ENCODE measurements at regions not wholly inside any gene's neighbourhood (a gene's known extent, or its start where the extent isn't known, plus 50 kb on each side); places are given as distances from the start of the nearest gene placed in this dataset.

DNA sequence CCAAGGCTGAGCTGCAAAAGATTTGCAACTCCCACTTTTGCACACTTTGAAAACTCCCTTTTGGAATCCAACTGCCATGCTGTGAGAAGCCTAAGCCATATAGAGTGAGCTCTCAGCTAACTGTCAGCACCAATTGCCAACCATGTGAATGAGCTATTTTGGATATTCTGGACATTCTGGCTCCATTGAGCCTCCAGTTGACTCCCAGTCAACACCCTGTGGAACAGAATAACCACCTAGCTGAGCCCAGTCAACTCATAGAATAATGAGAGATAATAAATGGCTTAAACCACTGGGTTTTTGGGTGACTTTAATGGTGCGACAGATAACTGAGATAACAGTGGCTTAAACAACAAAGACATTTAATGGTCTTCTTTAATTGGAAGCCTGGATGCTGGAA lies 210.1 kb downstream of the SUDS3 start:
- no peak for TF ChIP-seq EZH2 (IDR thresholded peaks at IDR 0.05; ENCODE audit: borderline replicate concordance, insufficient read depth, low read length, poor library complexity, severe bottlenecking)
- TF ChIP-seq, protein P1, sequence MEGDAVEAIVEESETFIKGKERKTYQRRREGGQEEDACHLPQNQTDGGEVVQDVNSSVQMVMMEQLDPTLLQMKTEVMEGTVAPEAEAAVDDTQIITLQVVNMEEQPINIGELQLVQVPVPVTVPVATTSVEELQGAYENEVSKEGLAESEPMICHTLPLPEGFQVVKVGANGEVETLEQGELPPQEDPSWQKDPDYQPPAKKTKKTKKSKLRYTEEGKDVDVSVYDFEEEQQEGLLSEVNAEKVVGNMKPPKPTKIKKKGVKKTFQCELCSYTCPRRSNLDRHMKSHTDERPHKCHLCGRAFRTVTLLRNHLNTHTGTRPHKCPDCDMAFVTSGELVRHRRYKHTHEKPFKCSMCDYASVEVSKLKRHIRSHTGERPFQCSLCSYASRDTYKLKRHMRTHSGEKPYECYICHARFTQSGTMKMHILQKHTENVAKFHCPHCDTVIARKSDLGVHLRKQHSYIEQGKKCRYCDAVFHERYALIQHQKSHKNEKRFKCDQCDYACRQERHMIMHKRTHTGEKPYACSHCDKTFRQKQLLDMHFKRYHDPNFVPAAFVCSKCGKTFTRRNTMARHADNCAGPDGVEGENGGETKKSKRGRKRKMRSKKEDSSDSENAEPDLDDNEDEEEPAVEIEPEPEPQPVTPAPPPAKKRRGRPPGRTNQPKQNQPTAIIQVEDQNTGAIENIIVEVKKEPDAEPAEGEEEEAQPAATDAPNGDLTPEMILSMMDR (IDR thresholded peaks at IDR 0.05; ENCODE audit: poor library complexity, severe bottlenecking): no peak
- no peak for TF ChIP-seq POLR2AphosphoS5 (IDR thresholded peaks at IDR 0.05)
- TF ChIP-seq, protein P2, sequence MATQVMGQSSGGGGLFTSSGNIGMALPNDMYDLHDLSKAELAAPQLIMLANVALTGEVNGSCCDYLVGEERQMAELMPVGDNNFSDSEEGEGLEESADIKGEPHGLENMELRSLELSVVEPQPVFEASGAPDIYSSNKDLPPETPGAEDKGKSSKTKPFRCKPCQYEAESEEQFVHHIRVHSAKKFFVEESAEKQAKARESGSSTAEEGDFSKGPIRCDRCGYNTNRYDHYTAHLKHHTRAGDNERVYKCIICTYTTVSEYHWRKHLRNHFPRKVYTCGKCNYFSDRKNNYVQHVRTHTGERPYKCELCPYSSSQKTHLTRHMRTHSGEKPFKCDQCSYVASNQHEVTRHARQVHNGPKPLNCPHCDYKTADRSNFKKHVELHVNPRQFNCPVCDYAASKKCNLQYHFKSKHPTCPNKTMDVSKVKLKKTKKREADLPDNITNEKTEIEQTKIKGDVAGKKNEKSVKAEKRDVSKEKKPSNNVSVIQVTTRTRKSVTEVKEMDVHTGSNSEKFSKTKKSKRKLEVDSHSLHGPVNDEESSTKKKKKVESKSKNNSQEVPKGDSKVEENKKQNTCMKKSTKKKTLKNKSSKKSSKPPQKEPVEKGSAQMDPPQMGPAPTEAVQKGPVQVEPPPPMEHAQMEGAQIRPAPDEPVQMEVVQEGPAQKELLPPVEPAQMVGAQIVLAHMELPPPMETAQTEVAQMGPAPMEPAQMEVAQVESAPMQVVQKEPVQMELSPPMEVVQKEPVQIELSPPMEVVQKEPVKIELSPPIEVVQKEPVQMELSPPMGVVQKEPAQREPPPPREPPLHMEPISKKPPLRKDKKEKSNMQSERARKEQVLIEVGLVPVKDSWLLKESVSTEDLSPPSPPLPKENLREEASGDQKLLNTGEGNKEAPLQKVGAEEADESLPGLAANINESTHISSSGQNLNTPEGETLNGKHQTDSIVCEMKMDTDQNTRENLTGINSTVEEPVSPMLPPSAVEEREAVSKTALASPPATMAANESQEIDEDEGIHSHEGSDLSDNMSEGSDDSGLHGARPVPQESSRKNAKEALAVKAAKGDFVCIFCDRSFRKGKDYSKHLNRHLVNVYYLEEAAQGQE (IDR thresholded peaks at IDR 0.05; ENCODE audit: borderline replicate concordance): no peak
- TF ChIP-seq TAF1 (IDR thresholded peaks at IDR 0.05; ENCODE audit: low read depth): no peak
